ENCODE measurements at regions not wholly inside any gene's neighbourhood (a gene's known extent, or its start where the extent isn't known, plus 50 kb on each side); places are given as distances from the start of the nearest gene placed in this dataset.

DNA sequence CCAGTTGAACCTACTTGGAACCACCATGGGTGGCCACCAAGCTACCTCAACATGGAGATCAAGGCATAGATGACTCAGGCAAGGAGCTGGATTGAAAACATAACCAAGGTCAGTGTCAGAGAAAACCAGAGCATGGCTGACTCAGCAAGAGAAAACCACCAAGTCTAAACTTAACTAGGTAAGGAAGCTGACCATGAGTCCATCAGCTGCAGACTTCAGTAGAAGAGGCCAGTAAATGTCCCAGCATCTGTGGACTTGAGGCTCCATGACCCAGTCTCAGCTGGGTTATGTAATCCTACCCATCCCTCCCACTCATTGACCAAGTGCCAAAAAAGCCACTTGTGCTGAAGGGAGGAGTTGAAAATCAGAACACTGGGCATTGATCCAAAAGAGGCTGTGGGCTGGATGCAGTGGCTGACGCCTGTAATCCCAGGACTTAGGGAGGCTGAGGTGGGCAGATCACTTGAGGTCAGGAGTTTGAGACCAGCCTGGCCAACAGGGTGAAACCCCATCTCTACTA, 93.7 kb upstream of the CBLN4 start:
- no peak for TF ChIP-seq SIN3A (IDR thresholded peaks at IDR 0.05; ENCODE audit: borderline replicate concordance, insufficient read depth, low read length)
- TF ChIP-seq POLR2AphosphoS5 (IDR thresholded peaks at IDR 0.05; ENCODE audit: low read depth, low read length): no peak

All from PFSK-1 (cell line).